GM21786 (cell line): ENCODE measurements at regions not wholly inside any gene's neighbourhood (a gene's known extent, or its start where the extent isn't known, plus 50 kb on each side); places are given as distances from the start of the nearest gene placed in this dataset.

Source experiments
- ATAC-seq: cut with Tn5 transposase; IDR thresholded peaks from one replicate; pipeline ENCODE4 v1.9.1; 2021; ENCODE audit not compliant: unreplicated experiment

GRCh38 chr5:38207343-38207742 lies 51.0 kb upstream of the EGFLAM start:
- no peak for ATAC-seq

- no peak for ATAC-seq
Measured at GRCh38 chr5:38202741-38203140, 55.6 kb upstream of the EGFLAM start.

- ATAC-seq: no peak
Measured at GRCh38 chr5:38200872-38201557, 57.3 kb upstream of the EGFLAM start.

- no peak for ATAC-seq
Measured at GRCh38 chr5:38197118-38197517, 61.2 kb upstream of the EGFLAM start.

GRCh38 chr5:38193015-38193581 lies 65.3 kb upstream of the EGFLAM start:
- ATAC-seq: peak; percentile 68

- no peak for ATAC-seq
Measured at GRCh38 chr5:38191693-38192092, 66.7 kb upstream of the EGFLAM start.

- no peak for ATAC-seq
Measured at GRCh38 chr5:38190111-38190510, 68.2 kb upstream of the EGFLAM start.

GRCh38 chr5:38189081-38189504 lies 69.3 kb upstream of the EGFLAM start:
- ATAC-seq: no peak

- ATAC-seq: no peak
Measured at GRCh38 chr5:38188591-38188990, 69.8 kb upstream of the EGFLAM start.

- no peak for ATAC-seq
Measured at GRCh38 chr5:38187532-38187931, 70.8 kb upstream of the EGFLAM start.

GRCh38 chr5:38184627-38185026 lies 73.7 kb upstream of the EGFLAM start:
- ATAC-seq: no peak

GRCh38 chr5:38182991-38183390 lies 75.4 kb upstream of the EGFLAM start:
- no peak for ATAC-seq

GRCh38 chr5:38168029-38168428 lies 90.3 kb upstream of the EGFLAM start:
- ATAC-seq: no peak

- no peak for ATAC-seq
Measured at GRCh38 chr5:38167562-38167996, 90.8 kb upstream of the EGFLAM start.

- no peak for ATAC-seq
Measured at GRCh38 chr5:38166832-38167231, 91.5 kb upstream of the EGFLAM start.

GRCh38 chr5:38165435-38165834 lies 92.9 kb upstream of the EGFLAM start:
- no peak for ATAC-seq

GRCh38 chr5:38164776-38165399 lies 93.5 kb upstream of the EGFLAM start:
- ATAC-seq: no peak

GRCh38 chr5:38163636-38164237 lies 94.6 kb upstream of the EGFLAM start:
- no peak for ATAC-seq

GRCh38 chr5:38162625-38163024 lies 95.7 kb upstream of the EGFLAM start:
- ATAC-seq: no peak

- no peak for ATAC-seq
Measured at GRCh38 chr5:38157024-38157423, 101.3 kb upstream of the EGFLAM start.

GRCh38 chr5:38154615-38155204 lies 103.6 kb upstream of the EGFLAM start:
- ATAC-seq: no peak

- no peak for ATAC-seq
Measured at GRCh38 chr5:38151878-38152277, 106.5 kb upstream of the EGFLAM start.
